ENCODE measurements at regions not wholly inside any gene's neighbourhood (a gene's known extent, or its start where the extent isn't known, plus 50 kb on each side); places are given as distances from the start of the nearest gene placed in this dataset.

DNA sequence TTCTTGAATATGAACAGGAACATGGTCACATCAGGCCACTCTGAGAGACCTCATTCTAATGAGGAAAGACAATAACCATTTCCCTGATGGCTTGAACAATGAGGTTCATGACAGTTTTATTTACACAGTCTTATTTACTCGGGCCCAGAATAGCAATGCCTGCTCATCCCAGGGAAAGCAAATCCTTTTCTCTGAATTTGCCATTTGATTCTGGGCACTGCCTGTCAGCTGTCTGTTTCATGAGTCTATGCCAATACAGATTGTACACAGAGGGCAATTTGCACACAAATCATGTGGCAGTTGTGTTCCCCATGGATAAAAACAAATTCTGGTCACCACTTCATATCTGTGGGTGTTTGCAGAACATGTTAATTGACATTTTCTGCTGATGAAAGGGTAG lies 492.5 kb downstream of the ACTL7B start:
- Histone ChIP-seq H3K36me3 (ENCODE audit: insufficient read depth, low read length) (no peaks in the 10 kb centered on the region), H3K9me3 (ENCODE audit: control insufficient read depth, insufficient read depth, low read length) (no peaks in the 10 kb centered on the region), H3K9ac (ENCODE audit: low read depth, low read length) (no peak overlapping the region), H3K4me1 (ENCODE audit: insufficient read depth, low read length) (no peaks in the 10 kb centered on the region)

DNA sequence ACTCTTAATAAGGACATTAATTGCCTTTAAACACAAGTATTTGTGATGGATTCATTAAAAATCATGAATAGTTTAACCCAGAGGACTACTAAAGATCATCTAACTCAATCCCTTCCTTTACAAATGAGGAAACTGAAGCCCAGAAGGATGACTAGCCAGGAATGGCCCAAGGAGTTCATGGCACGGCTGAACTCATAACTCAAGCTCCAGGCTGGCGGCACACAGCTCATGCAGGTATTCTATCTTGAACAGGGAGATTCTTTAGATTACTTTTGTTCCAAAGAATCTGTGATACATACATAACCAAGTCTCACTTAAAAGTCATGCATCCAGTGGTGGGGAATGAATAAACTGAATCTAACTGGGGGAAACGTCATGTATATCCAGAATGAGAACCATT lies 495.5 kb downstream of the ACTL7B start:
- Histone ChIP-seq H3K4me1 (ENCODE audit: insufficient read depth, low read length) (no peaks in the 10 kb centered on the region), H3K36me3 (ENCODE audit: insufficient read depth, low read length) (no peaks in the 10 kb centered on the region), H3K9me3 (ENCODE audit: control insufficient read depth, insufficient read depth, low read length) (no peaks in the 10 kb centered on the region), H3K9ac (ENCODE audit: low read depth, low read length) (no peak overlapping the region)

DNA sequence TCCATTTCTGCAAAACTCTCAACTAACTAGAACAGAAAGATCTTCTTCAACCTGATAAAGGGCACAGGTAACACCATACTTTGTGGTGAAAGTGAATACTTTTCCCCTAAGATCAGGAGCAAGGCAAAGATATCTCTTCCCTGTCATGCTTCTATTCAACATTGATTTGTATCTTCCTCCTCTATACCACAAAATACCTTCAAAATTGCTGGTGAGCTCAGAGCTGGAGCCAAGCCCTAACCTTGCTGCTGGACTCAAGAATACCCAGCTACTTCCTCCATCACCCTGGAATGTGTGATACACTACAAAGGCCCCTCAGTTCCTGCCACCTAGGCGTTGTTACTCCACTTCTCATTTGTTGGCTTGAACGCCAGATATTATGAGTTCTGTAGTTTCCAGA lies 499.0 kb downstream of the ACTL7B start:
- Histone ChIP-seq H3K4me1 (ENCODE audit: insufficient read depth, low read length) (no peaks in the 10 kb centered on the region), H3K36me3 (ENCODE audit: insufficient read depth, low read length) (no peaks in the 10 kb centered on the region), H3K9ac (ENCODE audit: low read depth, low read length) (no peak overlapping the region), H3K9me3 (ENCODE audit: control insufficient read depth, insufficient read depth, low read length) (no peaks in the 10 kb centered on the region)

DNA sequence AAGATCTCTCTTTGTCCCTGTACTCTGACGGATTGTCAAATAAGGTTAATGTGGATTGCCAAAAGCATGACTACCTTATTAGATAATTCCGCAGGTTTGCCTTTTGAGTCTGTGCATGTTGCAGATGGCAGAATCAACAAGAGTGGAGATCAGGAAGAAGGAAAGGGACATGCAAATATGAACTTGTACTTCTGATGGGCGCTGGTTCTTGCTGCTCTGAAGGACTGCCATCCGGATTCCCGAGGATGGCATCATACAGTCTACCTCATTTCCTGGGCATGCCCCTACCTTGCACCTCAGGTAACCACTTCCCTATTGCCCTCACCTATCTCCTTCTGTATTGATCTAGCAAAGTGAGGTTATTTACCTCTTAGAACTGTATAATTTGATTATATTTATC lies 504.2 kb downstream of the ACTL7B start:
- H3K4me1 ChIP-seq (ENCODE audit: insufficient read depth, low read length) = no peaks in the 10 kb centered on the region
- H3K9me3 ChIP-seq (ENCODE audit: control insufficient read depth, insufficient read depth, low read length) = no peaks in the 10 kb centered on the region
- H3K36me3 ChIP-seq (ENCODE audit: insufficient read depth, low read length) = no peaks in the 10 kb centered on the region
- H3K9ac ChIP-seq (ENCODE audit: low read depth, low read length) = no peak overlapping the region

DNA sequence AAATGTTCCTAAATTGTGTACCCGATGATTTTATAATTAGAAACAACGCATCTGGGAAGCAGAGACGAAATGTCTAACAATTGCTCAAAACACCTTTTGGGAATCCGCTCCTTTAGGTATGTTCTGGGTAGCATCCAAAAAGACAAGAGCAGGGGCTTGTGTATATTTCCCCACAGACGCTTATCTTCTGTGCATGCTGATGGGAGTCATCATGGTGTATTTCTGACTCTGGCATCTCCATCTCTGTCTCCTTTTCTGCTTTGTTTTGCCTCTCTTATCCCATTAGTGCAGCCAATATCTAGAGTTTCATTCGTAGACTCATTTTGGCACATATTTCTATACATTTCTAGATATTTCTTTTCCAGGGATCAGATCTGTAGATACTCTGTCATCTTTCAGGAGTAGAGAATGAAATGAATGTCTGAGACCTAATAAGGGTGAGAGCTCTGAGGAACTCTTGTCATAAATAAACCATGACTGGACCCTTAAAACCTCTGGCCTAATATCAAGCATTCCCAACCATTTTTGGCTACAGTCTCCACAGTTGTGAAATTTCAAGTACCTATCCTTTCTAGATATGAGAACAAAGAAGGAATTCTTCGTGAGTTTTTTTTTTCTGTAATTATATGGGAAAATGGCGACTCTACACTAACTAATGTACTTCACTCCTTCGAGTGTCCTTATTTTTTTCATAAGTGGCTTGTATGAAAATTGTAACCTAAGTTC lies 508.2 kb downstream of the ACTL7B start:
- H3K36me3 ChIP-seq (ENCODE audit: insufficient read depth, low read length) = no peaks in the 10 kb centered on the region
- H3K9ac ChIP-seq (ENCODE audit: low read depth, low read length) = no peak overlapping the region
- no peaks in the 10 kb centered on the region for H3K9me3 ChIP-seq (ENCODE audit: control insufficient read depth, insufficient read depth, low read length)
- H3K4me1 ChIP-seq (ENCODE audit: insufficient read depth, low read length) = no peaks in the 10 kb centered on the region

DNA sequence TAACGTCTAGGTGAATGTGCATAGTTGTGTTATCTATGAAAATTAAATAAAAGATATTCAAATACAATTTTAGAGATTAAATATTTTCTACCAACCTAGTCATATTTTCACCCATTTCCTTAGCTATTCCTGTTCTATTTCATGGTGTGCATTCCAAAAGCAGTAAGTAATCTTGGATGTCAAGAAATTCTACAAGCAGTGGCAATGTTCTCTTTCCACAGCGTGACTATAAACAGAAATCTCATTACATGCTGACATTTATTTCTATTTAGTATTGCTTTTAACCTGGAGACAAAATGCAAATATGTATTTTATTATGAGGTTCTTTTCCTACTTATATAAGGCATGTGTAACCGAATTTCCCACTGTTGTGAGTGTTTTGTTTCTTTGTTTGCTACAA lies 510.0 kb downstream of the ACTL7B start:
- Histone ChIP-seq H3K9ac (ENCODE audit: low read depth, low read length) (no peak overlapping the region), H3K4me1 (ENCODE audit: insufficient read depth, low read length) (no peaks in the 10 kb centered on the region), H3K9me3 (ENCODE audit: control insufficient read depth, insufficient read depth, low read length) (no peaks in the 10 kb centered on the region), H3K36me3 (ENCODE audit: insufficient read depth, low read length) (no peaks in the 10 kb centered on the region)

DNA sequence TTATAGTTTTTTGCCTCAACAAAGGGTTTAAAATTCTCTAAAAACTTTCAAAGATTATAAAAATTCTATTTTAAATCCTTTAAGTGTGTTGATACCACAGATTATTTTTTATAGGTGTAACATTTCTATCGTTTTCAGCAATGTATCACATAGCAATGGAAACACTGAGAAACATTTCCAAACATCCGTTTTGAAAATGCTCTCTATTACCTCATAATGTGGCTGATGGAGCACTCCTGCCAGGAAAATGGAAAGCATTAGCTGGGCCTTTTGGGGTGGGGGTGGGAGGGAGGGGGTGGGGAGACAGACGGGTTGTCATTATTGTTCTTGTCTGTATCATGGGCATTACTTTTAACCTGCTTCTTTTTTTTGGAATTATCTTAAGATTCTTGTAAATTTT lies 516.5 kb downstream of the ACTL7B start:
- Histone ChIP-seq H3K9me3 (ENCODE audit: control insufficient read depth, insufficient read depth, low read length) (no peaks in the 10 kb centered on the region), H3K4me1 (ENCODE audit: insufficient read depth, low read length) (no peaks in the 10 kb centered on the region; the same call in 1 of the 2 replicates), H3K36me3 (ENCODE audit: insufficient read depth, low read length) (no peaks in the 10 kb centered on the region), H3K9ac (ENCODE audit: low read depth, low read length) (no peak overlapping the region)

DNA sequence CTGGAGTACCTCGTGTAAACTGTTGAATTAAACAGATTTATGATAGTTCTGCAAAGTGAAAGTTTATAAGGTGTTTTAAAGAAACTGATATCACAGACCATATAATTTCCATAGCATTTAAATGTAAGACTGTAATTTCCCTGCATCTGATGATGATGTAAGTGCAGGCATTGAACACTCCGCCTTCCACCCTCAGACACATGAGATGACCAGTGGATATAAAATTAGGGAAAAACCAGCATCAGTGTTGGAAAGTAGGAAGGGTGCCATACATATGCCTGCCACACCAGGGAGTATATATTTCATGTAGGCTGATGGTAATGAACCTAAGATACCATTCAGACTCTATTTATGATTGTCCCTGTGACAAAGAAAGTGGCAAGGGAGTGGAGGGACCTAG lies 519.2 kb downstream of the ACTL7B start:
- Histone ChIP-seq H3K4me1 (ENCODE audit: insufficient read depth, low read length) (peaks cover 8% of the 10 kb centered on the region; the same call in 1 of the 2 replicates), H3K36me3 (ENCODE audit: insufficient read depth, low read length) (no peaks in the 10 kb centered on the region), H3K9ac (ENCODE audit: low read depth, low read length) (no peak overlapping the region), H3K9me3 (ENCODE audit: control insufficient read depth, insufficient read depth, low read length) (no peaks in the 10 kb centered on the region)

DNA sequence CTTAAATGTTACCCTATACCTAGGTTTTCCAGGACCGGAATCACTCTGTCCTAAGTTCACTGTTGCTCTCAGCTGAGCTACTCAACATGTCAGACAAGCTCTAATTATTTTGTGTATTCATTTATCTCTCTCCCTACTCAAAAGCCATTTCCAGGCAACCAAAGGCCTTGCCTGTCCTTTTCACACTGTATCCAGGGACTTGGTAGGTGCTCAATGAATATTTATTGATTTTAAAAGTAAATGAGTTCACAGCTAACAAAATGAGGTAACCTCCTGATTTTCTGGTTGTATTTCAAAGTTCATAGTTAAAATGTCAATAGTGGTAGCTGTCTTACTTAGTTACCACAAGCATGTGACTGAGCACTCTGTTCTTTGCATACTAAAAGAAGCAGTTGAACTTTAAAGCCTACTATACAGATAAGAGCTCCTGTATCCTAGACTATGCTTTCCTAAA lies 522.2 kb downstream of the ACTL7B start:
- H3K36me3 ChIP-seq (ENCODE audit: insufficient read depth, low read length) = no peaks in the 10 kb centered on the region
- H3K4me1 ChIP-seq (ENCODE audit: insufficient read depth, low read length) = peaks cover 8% of the 10 kb centered on the region; the same call in 1 of the 2 replicates
- H3K9ac ChIP-seq (ENCODE audit: low read depth, low read length) = no peak overlapping the region
- no peaks in the 10 kb centered on the region for H3K9me3 ChIP-seq (ENCODE audit: control insufficient read depth, insufficient read depth, low read length)

DNA sequence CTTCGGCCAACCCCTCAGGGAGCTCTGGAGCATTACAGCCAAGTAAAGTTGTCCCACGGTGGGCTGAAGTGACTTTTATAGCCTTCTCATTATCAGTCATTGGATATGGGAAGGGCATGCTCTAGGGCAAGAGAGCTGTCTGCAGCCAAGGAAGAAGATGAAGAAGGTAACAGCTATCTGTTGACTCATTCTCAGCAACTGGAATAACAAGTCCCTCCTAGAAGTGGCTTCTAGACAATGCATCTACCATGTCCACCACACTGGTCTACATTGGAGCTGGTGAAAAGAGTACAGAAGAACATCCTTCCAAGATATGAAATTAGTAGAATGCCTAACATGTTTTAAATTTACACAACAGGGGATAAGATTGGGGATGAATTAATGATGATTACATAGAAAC lies 524.2 kb downstream of the ACTL7B start:
- Histone ChIP-seq H3K36me3 (ENCODE audit: insufficient read depth, low read length) (no peaks in the 10 kb centered on the region), H3K9ac (ENCODE audit: low read depth, low read length) (no peak overlapping the region), H3K9me3 (ENCODE audit: control insufficient read depth, insufficient read depth, low read length) (no peaks in the 10 kb centered on the region), H3K4me1 (ENCODE audit: insufficient read depth, low read length) (peaks cover 8% of the 10 kb centered on the region; the same call in 1 of the 2 replicates)

DNA sequence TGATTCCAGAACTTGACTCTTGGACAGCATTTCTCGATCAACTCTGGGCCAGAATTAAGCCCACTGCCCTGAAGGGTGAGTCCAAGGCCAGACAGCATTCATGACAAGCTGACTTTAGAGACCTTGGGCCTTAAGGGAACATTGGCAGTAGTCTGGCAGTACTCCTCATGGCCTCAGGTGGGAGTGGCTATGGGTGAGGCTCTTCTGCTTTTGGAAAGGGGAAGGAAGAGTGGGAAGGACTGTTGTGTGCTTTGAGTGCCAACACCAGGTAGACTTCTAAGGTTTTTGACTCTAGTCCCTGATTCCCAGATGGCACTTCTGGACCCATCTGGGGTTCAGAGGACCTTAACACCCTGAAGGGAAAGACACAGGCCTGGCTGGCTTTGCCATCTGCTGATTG lies 530.4 kb downstream of the ACTL7B start:
- no peaks in the 10 kb centered on the region for H3K4me1 ChIP-seq (ENCODE audit: insufficient read depth, low read length)
- H3K36me3 ChIP-seq (ENCODE audit: insufficient read depth, low read length) = no peaks in the 10 kb centered on the region
- H3K9me3 ChIP-seq (ENCODE audit: control insufficient read depth, insufficient read depth, low read length) = no peaks in the 10 kb centered on the region
- no peak overlapping the region for H3K9ac ChIP-seq (ENCODE audit: low read depth, low read length)

DNA sequence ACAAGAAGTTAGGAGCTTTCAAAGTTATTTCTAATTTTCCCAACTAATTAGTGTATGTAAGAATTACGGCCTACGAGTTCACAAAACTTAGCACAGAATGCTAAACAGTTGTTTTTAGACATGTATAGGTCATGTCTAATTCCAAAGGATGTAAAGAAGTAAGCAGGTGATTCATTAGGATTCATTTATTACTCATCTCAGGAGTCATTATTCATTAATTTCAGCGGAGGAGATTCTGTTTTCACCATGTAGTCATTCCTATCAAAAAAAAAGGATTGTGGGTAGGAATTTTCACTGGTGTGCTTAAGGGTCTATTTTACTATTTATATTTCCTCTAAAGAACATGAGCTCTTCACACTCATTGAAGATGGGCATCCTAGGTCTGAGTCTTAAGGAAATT lies 532.2 kb downstream of the ACTL7B start:
- H3K4me1 ChIP-seq (ENCODE audit: insufficient read depth, low read length) = no peaks in the 10 kb centered on the region
- no peak overlapping the region for H3K9ac ChIP-seq (ENCODE audit: low read depth, low read length)
- no peaks in the 10 kb centered on the region for H3K36me3 ChIP-seq (ENCODE audit: insufficient read depth, low read length)
- H3K9me3 ChIP-seq (ENCODE audit: control insufficient read depth, insufficient read depth, low read length) = no peaks in the 10 kb centered on the region

DNA sequence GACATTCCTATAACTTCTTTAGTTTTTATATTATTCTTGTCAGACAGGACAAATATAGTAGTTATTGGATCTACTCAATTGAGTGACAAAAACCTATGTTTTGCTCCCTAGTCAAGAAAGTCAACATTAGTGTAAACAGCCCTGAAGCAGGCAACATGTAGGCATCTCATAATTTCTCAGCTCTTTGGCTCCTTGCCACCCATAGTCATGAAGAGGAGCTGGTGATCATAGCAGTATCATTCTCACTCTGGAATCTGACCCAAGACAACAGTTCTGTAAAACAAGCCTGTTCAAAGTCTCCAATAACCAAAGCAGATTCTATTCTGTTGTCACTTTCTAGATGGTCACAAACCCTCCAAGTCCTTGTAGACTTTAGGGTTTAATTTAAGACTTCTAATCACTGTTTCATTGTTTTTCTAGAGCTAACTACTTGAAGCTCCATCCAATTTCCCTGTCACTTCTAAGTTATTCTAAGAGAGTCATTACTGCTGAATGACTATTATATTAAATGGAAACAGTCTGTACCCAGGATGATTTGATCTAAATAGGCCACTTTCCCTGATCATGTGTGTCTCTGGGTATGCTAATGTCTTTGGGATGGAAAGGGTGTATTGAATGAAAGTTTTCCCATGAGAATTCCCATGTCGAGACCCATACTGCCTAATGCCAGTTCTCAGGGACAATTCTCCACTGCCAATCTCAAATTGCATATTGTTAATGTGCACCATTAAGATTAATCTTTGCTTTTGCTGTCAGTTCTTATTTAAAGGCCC lies 533.3 kb downstream of the ACTL7B start:
- Histone ChIP-seq H3K9me3 (ENCODE audit: control insufficient read depth, insufficient read depth, low read length) (no peaks in the 10 kb centered on the region), H3K9ac (ENCODE audit: low read depth, low read length) (no peak overlapping the region), H3K4me1 (ENCODE audit: insufficient read depth, low read length) (no peaks in the 10 kb centered on the region), H3K36me3 (ENCODE audit: insufficient read depth, low read length) (no peaks in the 10 kb centered on the region)

DNA sequence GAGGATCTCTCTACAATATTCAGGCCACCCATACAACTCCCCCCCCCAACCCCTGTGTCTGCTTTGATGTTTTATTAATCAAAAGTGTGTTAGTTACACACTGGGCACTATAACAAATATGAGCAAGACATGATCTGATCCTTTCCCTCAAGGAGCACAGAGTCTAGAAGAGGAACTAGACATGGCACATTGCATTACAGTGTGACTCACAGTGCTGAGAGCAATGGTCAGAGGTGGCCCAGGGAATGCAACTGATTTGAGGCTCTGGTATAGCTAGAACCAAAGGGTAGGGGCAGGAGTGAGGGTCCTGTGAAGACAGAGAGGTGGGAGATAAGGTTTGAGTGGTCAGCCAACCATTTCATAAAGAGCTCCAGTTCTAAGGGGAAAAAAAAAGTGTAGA lies 539.2 kb downstream of the ACTL7B start:
- Histone ChIP-seq H3K36me3 (ENCODE audit: insufficient read depth, low read length) (no peaks in the 10 kb centered on the region), H3K9me3 (ENCODE audit: control insufficient read depth, insufficient read depth, low read length) (no peaks in the 10 kb centered on the region), H3K9ac (ENCODE audit: low read depth, low read length) (no peak overlapping the region), H3K4me1 (ENCODE audit: insufficient read depth, low read length) (no peaks in the 10 kb centered on the region)

DNA sequence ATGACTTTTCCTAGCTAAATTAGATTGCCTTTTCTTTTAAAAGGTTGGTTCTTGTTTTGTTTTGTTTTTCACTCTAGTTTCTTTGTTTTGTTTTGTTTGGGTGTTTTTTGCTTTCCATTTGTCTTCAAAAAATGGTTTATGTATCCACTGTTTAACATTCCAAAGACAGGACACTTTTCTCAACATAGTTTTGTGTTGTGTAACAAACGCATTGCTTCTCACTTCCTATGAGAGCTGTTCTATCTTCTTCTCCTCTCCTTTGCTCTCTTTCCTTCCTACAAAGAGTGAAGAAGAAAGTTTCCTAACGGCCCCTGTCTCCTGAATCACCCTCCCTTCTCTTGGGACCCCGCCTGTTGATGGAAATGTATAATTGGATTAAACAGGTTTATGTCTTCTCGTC lies 539.7 kb downstream of the ACTL7B start:
- no peak overlapping the region for H3K9ac ChIP-seq (ENCODE audit: low read depth, low read length)
- no peaks in the 10 kb centered on the region for H3K36me3 ChIP-seq (ENCODE audit: insufficient read depth, low read length)
- H3K9me3 ChIP-seq (ENCODE audit: control insufficient read depth, insufficient read depth, low read length) = no peaks in the 10 kb centered on the region
- no peaks in the 10 kb centered on the region for H3K4me1 ChIP-seq (ENCODE audit: insufficient read depth, low read length)

Data from ES-I3 (cell line).